ENCODE measurements at regions not wholly inside any gene's neighbourhood (a gene's known extent, or its start where the extent isn't known, plus 50 kb on each side); places are given as distances from the start of the nearest gene placed in this dataset.

- Histone ChIP-seq H3K4me3 (replicated peaks in 1 of 3; ENCODE audit: insufficient read depth in 1 of 3, low read depth in 2 of 3, low read length in 3 of 3) (no peak overlapping the region), H3K27ac (ENCODE audit: extremely low read length, insufficient read depth, low read length) (no peak overlapping the region), H3K4me1 (ENCODE audit: insufficient read depth, low read length) (no peaks in the 10 kb centered on the region), H3K4me2 (ENCODE audit: low read depth, low read length) (no peak overlapping the region), H3K9ac (ENCODE audit: insufficient read depth, low read depth, low read length) (no peak overlapping the region), H3K36me3 (replicated peaks in 1 of 2; ENCODE audit: control insufficient read depth in 1 of 2, insufficient read depth in 2 of 2, low read length in 2 of 2) (no peaks in the 10 kb centered on the region), H4K20me1 (ENCODE audit: insufficient read depth, low read length) (no peaks in the 10 kb centered on the region), H2AFZ (ENCODE audit: low read length) (no peak overlapping the region), H3K79me2 (ENCODE audit: insufficient read depth, low read length) (no peaks in the 10 kb centered on the region), H3K9me3 (ENCODE audit: low read length) (peaks cover 17% of the 10 kb centered on the region), H3K27me3 (ENCODE audit: control insufficient read depth in 1 of 2, insufficient read depth in 2 of 2, low read length in 2 of 2) (no peaks in the 10 kb centered on the region)
- POLR2A ChIA-PET, result no interaction called here
- intact Hi-C loops (cut with micrococcal nuclease; ENCODE audit: unreplicated experiment), result no loop called here
- in situ Hi-C loops (cut with HindIII; ENCODE audit: extremely low pct_ligation_motif_present, low pct_unique_long_range_greater_than_20kb), result no loop called here
- no TSS peak for BruUV-seq (replicated peaks)
- ATAC-seq (no peak), FAIRE-seq (no peak), DNase-seq (ENCODE audit: low spot score) (no peak)
- CTCF ChIA-PET (ENCODE audit: low intra/inter-chr PET ratio, low total read pairs), result no interaction called here
- WGBS (ENCODE audit: low lambda C conversion rate), result 2% methylated on average over 1 of the region's 1 CpG
- TF ChIP-seq HIC2 (CRISPR knock-in tag; IDR thresholded peaks at IDR 0.05; ENCODE audit: low read depth) (no peak), ZC3H4 (CRISPR knock-in tag; IDR thresholded peaks at IDR 0.05; ENCODE audit: borderline replicate concordance) (no peak), MATR3 (CRISPR knock-in tag; IDR thresholded peaks at IDR 0.05) (no peak), PRDM4 (CRISPR knock-in tag; IDR thresholded peaks at IDR 0.05; ENCODE audit: borderline replicate concordance) (no peak), ZFP1 (CRISPR knock-in tag; IDR thresholded peaks at IDR 0.05) (no peak), JUNB (CRISPR knock-in tag; IDR thresholded peaks at IDR 0.05; ENCODE audit: borderline replicate concordance) (no peak), RXRA (CRISPR knock-in tag; IDR thresholded peaks at IDR 0.05) (no peak), ZNF263 (CRISPR knock-in tag; IDR thresholded peaks at IDR 0.05) (no peak), STAG1 (CRISPR knock-in tag; IDR thresholded peaks at IDR 0.05) (no peak), NFKBIZ (CRISPR knock-in tag; IDR thresholded peaks at IDR 0.05) (no peak), MAFF (IDR thresholded peaks at IDR 0.05; ENCODE audit: low read depth, low read length) (no peak), MYPOP (CRISPR knock-in tag; IDR thresholded peaks at IDR 0.05) (no peak), ZBTB46 (CRISPR knock-in tag; IDR thresholded peaks at IDR 0.05; ENCODE audit: borderline replicate concordance) (no peak), ZBTB7B (CRISPR knock-in tag; IDR thresholded peaks at IDR 0.05) (no peak), ZBTB4 (CRISPR knock-in tag; IDR thresholded peaks at IDR 0.05; ENCODE audit: borderline replicate concordance) (no peak)
Measured at GRCh38 chr2:188892636-188893035, 81.5 kb upstream of the COL3A1 start.
